IgD-negative memory B cell (primary cell): ENCODE measurements at regions not wholly inside any gene's neighbourhood (a gene's known extent, or its start where the extent isn't known, plus 50 kb on each side); places are given as distances from the start of the nearest gene placed in this dataset.

Source experiments
- H3K27ac Mint-ChIP-seq, 3 donors: one replicate each; pipeline ENCODE4 v1.8.0; 2020 to 2022; ENCODE audit warnings: mild to moderate bottlenecking in 3 of 3, mixed read lengths in 3 of 3, moderate library complexity in 1 of 3
- H3K27me3 Mint-ChIP-seq: one replicate; pipeline ENCODE4 v1.8.0; 2021; ENCODE audit warnings: mixed read lengths
- H3K36me3 Mint-ChIP-seq: one replicate; pipeline ENCODE4 v1.8.0; 2020; ENCODE audit warnings: mild to moderate bottlenecking, mixed read lengths
- H3K4me1 Mint-ChIP-seq, 3 donors: one replicate each; pipeline ENCODE4 v1.8.0; 2020 to 2022; ENCODE audit warnings: mixed read lengths in 3 of 3, mild to moderate bottlenecking in 1 of 3
- H3K4me3 Mint-ChIP-seq, 4 donors: one replicate each; pipeline ENCODE4 v1.8.0; 2020 to 2022; ENCODE audit warnings: mild to moderate bottlenecking in 4 of 4, mixed read lengths in 4 of 4, moderate library complexity in 3 of 4
- H3K9me3 Mint-ChIP-seq, 3 donors: one replicate each; pipeline ENCODE4 v1.8.0; 2020 to 2021; ENCODE audit warnings: mixed read lengths in 3 of 3, mild to moderate bottlenecking in 1 of 3

DNA sequence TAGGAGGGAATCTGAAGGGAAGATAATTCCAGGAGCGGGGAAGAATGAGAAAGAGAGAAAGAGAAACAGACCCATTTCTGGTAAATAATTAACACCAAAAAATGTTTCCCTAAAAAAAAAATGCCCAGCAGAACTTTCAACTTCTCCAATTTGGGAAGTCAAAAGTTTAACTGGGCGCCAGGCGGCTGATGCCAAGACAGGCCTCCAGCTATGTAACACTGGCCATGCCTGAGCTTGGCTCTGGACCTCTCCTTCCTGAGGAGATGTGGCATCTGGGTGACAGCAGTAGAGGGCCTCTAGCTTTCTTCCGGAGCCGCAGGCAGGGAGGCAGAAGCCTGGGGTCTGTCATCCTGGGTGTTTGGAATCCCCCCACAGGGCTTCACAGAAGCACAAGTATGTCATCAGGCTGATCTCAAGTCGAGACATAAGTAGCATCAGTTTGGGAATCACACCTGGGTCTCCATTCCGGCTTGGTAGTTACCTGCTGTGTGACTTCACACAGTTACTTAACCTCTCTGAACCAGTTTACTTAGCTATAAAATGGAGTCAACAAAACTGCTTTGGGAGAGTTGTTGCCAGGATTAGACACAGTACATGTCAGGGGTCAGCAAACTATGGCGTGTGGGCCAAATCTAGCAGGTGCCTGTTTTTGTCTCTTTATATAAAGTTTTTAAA lies 50.5 kb upstream of the TCF7L2 start:
- Mint-ChIP-seq H3K4me3 (no peak overlapping the region), H3K4me1 (no peaks in the 10 kb centered on the region), H3K36me3 (peaks cover 2% of the 10 kb centered on the region), H3K27me3 (no peaks in the 10 kb centered on the region), H3K9me3 (no peaks in the 10 kb centered on the region), H3K27ac (no peak overlapping the region)
